SK-N-SH treated with all-trans-retinoic acid at 6 μM for 48 hours (cell line): ENCODE measurements at regions not wholly inside any gene's neighbourhood (a gene's known extent, or its start where the extent isn't known, plus 50 kb on each side); places are given as distances from the start of the nearest gene placed in this dataset.

Experiments used
- ATAC-seq: fragments of 200-7000 bp; cut with Tn5 transposase; 3 replicates; pipeline ENCODE4 v1.9.1; 2020; ENCODE audit warnings: mild to moderate bottlenecking, moderate library complexity
- ARNTL ChIP-seq: fragments of 450-650 bp; formaldehyde crosslinking; IDR thresholded peaks from 2 replicates; pipeline ENCODE4 v1.5.0; 2020; ENCODE audit warnings: low read depth, mild to moderate bottlenecking, moderate library complexity, borderline replicate concordance
- BACH2 ChIP-seq: fragments of 250-450 bp; sonication (Bioruptor Pico); IDR thresholded peaks from 2 replicates; pipeline ENCODE4 v1.9.0; 2021; ENCODE audit warnings: mild to moderate bottlenecking, borderline replicate concordance
- CREB5 ChIP-seq: fragments of 250-450 bp; sonication (Bioruptor Pico); IDR thresholded peaks from 2 replicates; pipeline ENCODE4 v1.5.1; 2020; ENCODE audit warnings: low read depth, mild to moderate bottlenecking, moderate library complexity
- CSDC2 ChIP-seq: fragments of 250-450 bp; sonication (Bioruptor Pico); IDR thresholded peaks from 2 replicates; pipeline ENCODE4 v1.5.0; 2020; ENCODE audit warnings: mild to moderate bottlenecking, moderate library complexity
- ESRRG ChIP-seq: fragments of 250-450 bp; sonication (Bioruptor Pico); IDR thresholded peaks from 2 replicates; pipeline ENCODE4 v1.6.1; 2021; ENCODE audit warnings: mild to moderate bottlenecking
- GLIS3 ChIP-seq: fragments of 250-450 bp; sonication (Bioruptor Pico); IDR thresholded peaks from 2 replicates; pipeline ENCODE4 v1.5.0; 2020; ENCODE audit warnings: mild to moderate bottlenecking, moderate library complexity
- ISL1 ChIP-seq: fragments of 250-450 bp; sonication (Bioruptor Pico); IDR thresholded peaks from 2 replicates; pipeline ENCODE4 v2.1.2; 2022; ENCODE audit warnings: mild to moderate bottlenecking, moderate library complexity
- OSR1 ChIP-seq: fragments of 250-450 bp; sonication (Bioruptor Pico); IDR thresholded peaks from 2 replicates; pipeline ENCODE4 v1.8.0; 2022; ENCODE audit warnings: moderate library complexity, mild to moderate bottlenecking, inconsistent platforms
- PATZ1 ChIP-seq: fragments of 250-450 bp; sonication (Bioruptor Pico); IDR thresholded peaks from 2 replicates; pipeline ENCODE4 v1.8.0; 2020; ENCODE audit warnings: mild to moderate bottlenecking, moderate library complexity, borderline replicate concordance
- PPARA ChIP-seq: fragments of 250-450 bp; sonication (Bioruptor Pico); IDR thresholded peaks from 2 replicates; pipeline ENCODE4 v1.5.0; 2020; ENCODE audit warnings: mild to moderate bottlenecking, borderline replicate concordance
- SNAI2 ChIP-seq: fragments of 250-450 bp; sonication (Bioruptor Pico); IDR thresholded peaks from 2 replicates; pipeline ENCODE4 v1.5.0; 2020; ENCODE audit warnings: mild to moderate bottlenecking, moderate library complexity
- TCF4 ChIP-seq: fragments of 250-450 bp; sonication (Bioruptor Pico); IDR thresholded peaks from 2 replicates; pipeline ENCODE4 v1.8.0; 2021; ENCODE audit warnings: mild to moderate bottlenecking, moderate library complexity, borderline replicate concordance
- TOX ChIP-seq: fragments of 250-450 bp; sonication (Bioruptor Pico); IDR thresholded peaks from 2 replicates; pipeline ENCODE4 v1.8.0; 2021; ENCODE audit warnings: mild to moderate bottlenecking, moderate library complexity, borderline replicate concordance
- TSHZ2 ChIP-seq: fragments of 250-450 bp; sonication (Bioruptor Pico); IDR thresholded peaks from 2 replicates; pipeline ENCODE4 v1.5.0; 2020; ENCODE audit warnings: mild to moderate bottlenecking, moderate library complexity
- ZC3H10 ChIP-seq: fragments of 250-450 bp; sonication (Bioruptor Pico); IDR thresholded peaks from 2 replicates; pipeline ENCODE4 v1.5.1; 2021; ENCODE audit warnings: mild to moderate bottlenecking, moderate library complexity
- ZFP3 ChIP-seq: fragments of 250-450 bp; sonication (Bioruptor Pico); IDR thresholded peaks from 2 replicates; pipeline ENCODE4 v1.5.0; 2020; ENCODE audit warnings: mild to moderate bottlenecking, moderate library complexity
- ZFP30 ChIP-seq: fragments of 450-650 bp; formaldehyde crosslinking; IDR thresholded peaks from 2 replicates; pipeline ENCODE4 v1.5.0; 2022; ENCODE audit warnings: mild to moderate bottlenecking, moderate library complexity
- ZNF565 ChIP-seq: fragments of 450-650 bp; formaldehyde crosslinking; conservative IDR thresholded peaks from 2 replicates; pipeline ENCODE4 v1.5.0; 2020; ENCODE audit warnings: low read depth, mild to moderate bottlenecking, moderate library complexity
- ZNF70 ChIP-seq: fragments of 450-650 bp; formaldehyde crosslinking; IDR thresholded peaks from 2 replicates; pipeline ENCODE4 v1.5.0; 2020; ENCODE audit warnings: mild to moderate bottlenecking, moderate library complexity
- ZNF8 ChIP-seq: fragments of 450-650 bp; formaldehyde crosslinking; IDR thresholded peaks from 2 replicates; pipeline ENCODE4 v1.5.0; 2020; ENCODE audit warnings: mild to moderate bottlenecking, moderate library complexity

- TF ChIP-seq SNAI2 (no peak), ZFP3 (CRISPR knock-in tag) (no peak), ARNTL (CRISPR knock-in tag) (no peak), PATZ1 (no peak), ISL1 (no peak), TSHZ2 (CRISPR knock-in tag) (no peak), ZNF70 (CRISPR knock-in tag) (no peak)
- no peak for ATAC-seq
These were observed 54.6 kb downstream of the FOXL3 start for GRCh38 chr7:344608-344994.

GRCh38 chr7:346116-346898, 56.3 kb downstream of the FOXL3 start:
- ATAC-seq, result no peak
- no peak for TF ChIP-seq TOX (CRISPR knock-in tag)
- TF ChIP-seq ESRRG (CRISPR knock-in tag), result no peak
- TF ChIP-seq TSHZ2 (CRISPR knock-in tag), result no peak
- no peak for TF ChIP-seq ZNF70 (CRISPR knock-in tag)
- TF ChIP-seq GLIS3 (CRISPR knock-in tag), result no peak
- no peak for TF ChIP-seq SNAI2
- TF ChIP-seq CSDC2 (CRISPR knock-in tag), result no peak
- no peak for TF ChIP-seq PPARA
- TF ChIP-seq ISL1, result no peak
- no peak for TF ChIP-seq ZFP3 (CRISPR knock-in tag)
- no peak for TF ChIP-seq BACH2 (CRISPR knock-in tag)
- TF ChIP-seq ZC3H10 (CRISPR knock-in tag), result no peak

GRCh38 chr7:347001-347590, 57.1 kb downstream of the FOXL3 start:
- TF ChIP-seq CSDC2 (CRISPR knock-in tag) (no peak), ZNF70 (CRISPR knock-in tag) (no peak), PPARA (no peak), ZNF8 (CRISPR knock-in tag) (no peak), BACH2 (CRISPR knock-in tag) (no peak), ESRRG (CRISPR knock-in tag) (no peak), GLIS3 (CRISPR knock-in tag) (no peak), ISL1 (no peak), SNAI2 (no peak), ZNF565 (CRISPR knock-in tag) (no peak), ZC3H10 (CRISPR knock-in tag) (no peak), ARNTL (CRISPR knock-in tag) (no peak), TOX (CRISPR knock-in tag) (no peak)
- ATAC-seq, result no peak

GRCh38 chr7:347644-348479, 57.9 kb downstream of the FOXL3 start:
- no peak for ATAC-seq
- TF ChIP-seq GLIS3 (CRISPR knock-in tag), result no peak
- TF ChIP-seq ZC3H10 (CRISPR knock-in tag), result no peak
- TF ChIP-seq ZNF565 (CRISPR knock-in tag), result no peak
- TF ChIP-seq TOX (CRISPR knock-in tag), result no peak
- no peak for TF ChIP-seq OSR1 (CRISPR knock-in tag)
- TF ChIP-seq TCF4 (CRISPR knock-in tag), result no peak
- no peak for TF ChIP-seq ARNTL (CRISPR knock-in tag)
- TF ChIP-seq PATZ1, result no peak
- no peak for TF ChIP-seq CREB5 (CRISPR knock-in tag)
- no peak for TF ChIP-seq ZFP30 (CRISPR knock-in tag)
- no peak for TF ChIP-seq PPARA
- TF ChIP-seq ZNF70 (CRISPR knock-in tag), result no peak
